GM10248 (cell line): ENCODE measurements at regions not wholly inside any gene's neighbourhood (a gene's known extent, or its start where the extent isn't known, plus 50 kb on each side); places are given as distances from the start of the nearest gene placed in this dataset.

ENCODE experiments used
- CTCF ChIA-PET: fragments of 300-600 bp; sonication (Branson Sonifier 250); formaldehyde crosslinking; extraction: SDS; loops from one replicate; lab custom pipeline; 2021; ENCODE audit warnings: antibody characterized with exemption; lab: Yijun Ruan, JAX
- POLR2A ChIA-PET: fragments of 350-650 bp; sonication (Branson Sonifier 250); formaldehyde crosslinking; extraction: SDS; loops from one replicate; lab custom pipeline; 2020; ENCODE audit warnings: antibody characterized with exemption; lab: Yijun Ruan, JAX
- DNase-seq: peaks from one replicate; pipeline ENCODE4 v3.0.0; 2012; ENCODE audit errors: extremely low spot score
- CTCF ChIP-seq: IDR thresholded peaks from 2 replicates; pipeline ENCODE4 v1.5.1; 2012; ENCODE audit warnings: mild to moderate bottlenecking, low read depth; ENCODE audit errors: extremely low read depth, missing control alignments, control extremely low read depth

DNA sequence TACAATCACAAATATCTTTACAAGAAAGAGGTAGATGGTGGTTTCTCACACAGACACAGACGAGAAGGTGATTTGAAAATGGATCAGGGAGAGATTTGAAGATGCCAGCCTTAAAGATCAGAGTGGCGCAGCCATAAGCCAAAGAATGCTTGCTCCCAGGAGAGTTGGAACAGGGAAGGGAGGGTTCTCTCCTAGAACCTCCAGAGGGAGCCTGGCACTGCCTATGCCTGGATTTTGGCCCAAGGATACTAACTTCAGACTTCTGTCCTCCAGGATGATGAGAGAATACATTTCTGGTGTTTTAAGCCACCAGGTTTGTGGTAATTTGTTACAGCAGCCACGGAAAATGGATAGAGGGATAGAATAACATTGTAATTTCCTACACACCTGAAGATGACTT, 279.1 kb downstream of the FAM43A start:
- no peak for DNase-seq
- ChIA-PET CTCF (no interaction called here), POLR2A (no interaction called here)
- TF ChIP-seq CTCF = no peak

DNA sequence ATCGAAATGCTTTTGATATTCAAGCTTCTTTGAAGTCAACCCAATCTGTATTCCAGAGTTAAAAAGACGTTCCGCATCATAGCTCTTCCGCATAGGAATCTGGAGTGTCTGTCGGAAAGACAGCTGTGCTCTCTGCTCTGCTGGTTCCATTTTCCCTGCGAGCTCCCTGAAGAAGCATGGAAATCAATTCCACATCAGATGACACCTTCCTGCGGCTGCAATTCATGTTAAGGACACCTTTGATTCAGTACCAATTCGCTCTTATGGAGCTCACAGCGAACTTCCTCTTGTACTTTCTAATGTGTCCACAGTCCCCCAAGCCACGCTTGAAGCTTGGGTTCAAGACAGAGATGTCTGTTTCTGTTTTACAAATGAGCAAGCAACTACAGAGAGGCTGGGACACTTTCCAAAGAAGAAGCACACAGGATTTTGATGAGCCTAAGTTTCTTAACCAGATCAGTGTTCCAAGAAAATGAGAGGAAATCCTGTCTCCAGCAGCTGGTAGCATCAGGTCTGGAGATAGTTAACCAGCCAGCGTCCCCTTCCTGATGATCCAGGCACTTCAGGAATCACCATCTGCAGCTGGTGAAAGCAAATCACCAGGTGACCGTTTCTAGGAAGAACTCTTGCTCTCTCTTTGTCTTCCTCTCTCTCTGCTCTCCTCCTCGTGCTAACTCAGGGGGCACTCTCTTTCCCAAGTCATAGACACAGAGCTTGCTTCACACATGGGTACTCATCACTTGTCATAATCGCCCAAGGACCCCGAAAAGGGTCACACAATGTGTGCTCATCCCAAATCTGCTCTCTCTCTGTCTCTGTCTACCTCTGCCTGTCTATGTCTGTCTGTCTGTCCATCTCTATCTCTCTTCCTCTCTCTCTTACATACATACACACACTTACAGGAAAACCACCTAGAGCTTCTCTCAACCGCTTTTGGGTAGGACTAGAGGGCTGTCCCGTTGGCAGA, 281.8 kb downstream of the FAM43A start:
- ChIA-PET CTCF (interaction anchor here (1.0 to 1.8 kb wide), 6 partner anchors 8 to 21 kb away, joined by 3 to 5 read pairs (median 4); no protein-coding TSS in a partner anchor), POLR2A (no interaction called here)
- no peak for DNase-seq
- no peak for TF ChIP-seq CTCF

- no peak for TF ChIP-seq CTCF
- DNase-seq = no peak
- ChIA-PET CTCF (no interaction called here), POLR2A (no interaction called here)
These were observed 284.4 kb downstream of the FAM43A start for GRCh38 chr3:194970066-194970465.

DNA sequence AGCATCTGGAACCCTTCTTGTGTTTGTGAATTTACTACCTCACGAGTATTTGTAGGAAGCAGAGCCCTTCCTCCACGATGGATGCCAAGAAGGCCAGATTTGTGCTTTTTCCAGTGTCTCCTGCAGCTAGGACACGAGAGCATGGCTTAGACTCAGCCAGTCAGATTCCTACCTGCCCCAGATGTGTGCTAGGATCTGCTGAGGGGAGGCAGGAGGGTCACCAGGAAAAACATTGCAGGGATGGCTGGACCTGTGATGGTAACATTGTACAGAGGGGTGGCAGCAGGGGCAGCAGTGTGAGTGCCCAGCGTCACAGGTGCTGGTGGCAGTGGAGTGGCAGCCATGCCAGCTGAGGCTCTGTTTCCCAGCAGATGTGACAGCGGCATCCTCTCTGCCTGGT, 285.3 kb downstream of the FAM43A start:
- no peak for DNase-seq
- POLR2A ChIA-PET = no interaction called here
- CTCF ChIA-PET = interaction anchor here (1.2 kb wide), 1 partner anchor 15 kb away, joined by 3 read pairs; no protein-coding TSS in a partner anchor
- no peak for TF ChIP-seq CTCF

- ChIA-PET CTCF (interaction anchor here (1.2 kb wide), 1 partner anchor 14 kb away, joined by 3 read pairs; no protein-coding TSS in a partner anchor), POLR2A (no interaction called here)
- no peak for TF ChIP-seq CTCF
- no peak for DNase-seq
These were observed 286.3 kb downstream of the FAM43A start for GRCh38 chr3:194971965-194972364.

DNA sequence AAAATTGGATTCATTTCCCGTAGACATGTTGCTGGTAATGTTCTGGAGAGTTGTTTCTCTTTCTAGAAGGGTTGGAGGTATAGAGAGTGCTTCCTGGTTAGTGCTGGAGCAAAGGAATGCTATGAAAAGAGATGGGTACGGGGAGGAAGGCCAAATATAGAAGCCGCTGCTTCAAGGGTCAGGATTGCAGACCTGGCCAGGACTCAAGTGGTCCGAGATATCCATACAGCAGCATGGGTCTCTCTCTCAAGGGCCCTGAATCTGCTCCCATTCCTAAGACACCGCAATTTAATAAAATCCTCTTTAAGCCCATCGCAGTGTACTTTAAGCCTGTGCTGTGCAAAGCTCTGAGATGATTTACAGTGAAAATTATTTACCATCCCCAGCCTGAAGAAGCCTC, 287.0 kb downstream of the FAM43A start:
- POLR2A ChIA-PET = no interaction called here
- CTCF ChIA-PET = no interaction called here
- DNase-seq = no peak
- no peak for TF ChIP-seq CTCF
